Loucy (cell line): ENCODE measurements at regions not wholly inside any gene's neighbourhood (a gene's known extent, or its start where the extent isn't known, plus 50 kb on each side); places are given as distances from the start of the nearest gene placed in this dataset.

Source experiments
- H2AFZ ChIP-seq: fragments of 200-600 bp; sonication (generic); 2 replicates; pipeline ENCODE4 v1.6.0; 2016; ENCODE audit warnings: antibody characterized with exemption, mild to moderate bottlenecking, low read length, moderate library complexity
- H3F3A ChIP-seq: fragments of 200-600 bp; 2 replicates; pipeline ENCODE4 v1.6.0; 2016; ENCODE audit warnings: antibody characterized with exemption, low read depth, mild to moderate bottlenecking
- H3K27me3 ChIP-seq: fragments of 200-600 bp; sonication (generic); 2 replicates; pipeline ENCODE4 v1.6.1; 2014; ENCODE audit warnings: low read length, mild to moderate bottlenecking; ENCODE audit not compliant: insufficient read depth, poor library complexity, severe bottlenecking
- H3K36me3 ChIP-seq: fragments of 200-600 bp; sonication (generic); 2 replicates; pipeline ENCODE4 v1.6.1; 2016; ENCODE audit warnings: low read length; ENCODE audit not compliant: insufficient read depth
- H3K4me1 ChIP-seq: fragments of 200-600 bp; sonication (generic); 2 replicates; pipeline ENCODE4 v1.5.1; 2014; ENCODE audit warnings: low read length, mild to moderate bottlenecking; ENCODE audit not compliant: insufficient read depth, poor library complexity, severe bottlenecking
- H3K4me2 ChIP-seq: fragments of 200-600 bp; sonication (generic); 2 replicates; pipeline ENCODE4 v1.6.0; 2014; ENCODE audit warnings: antibody characterized with exemption, low read length, low read depth, mild to moderate bottlenecking; ENCODE audit not compliant: poor library complexity, severe bottlenecking
- H3K4me3 ChIP-seq: fragments of 200-600 bp; sonication (generic); 2 replicates; pipeline ENCODE4 v1.5.1; 2014; ENCODE audit warnings: low read length, mild to moderate bottlenecking, mixed read lengths; ENCODE audit not compliant: poor library complexity, severe bottlenecking
- H3K79me2 ChIP-seq: fragments of 200-600 bp; sonication (generic); 2 replicates; pipeline ENCODE4 v1.6.1; 2014; ENCODE audit warnings: low read length; ENCODE audit not compliant: insufficient read depth
- H3K9ac ChIP-seq: fragments of 200-600 bp; sonication (generic); 2 replicates; pipeline ENCODE4 v1.6.0; 2014; ENCODE audit warnings: mild to moderate bottlenecking, low read depth, low read length, moderate library complexity; ENCODE audit not compliant: poor library complexity, severe bottlenecking
- H3K9me2 ChIP-seq: fragments of 200-600 bp; sonication (generic); replicated peaks from 2 replicates; pipeline ENCODE4 v1.6.1; 2016; ENCODE audit warnings: low read depth, low read length, mixed read lengths
- H3K9me3 ChIP-seq: fragments of 200-600 bp; sonication (generic); 2 replicates; pipeline ENCODE4 v1.6.1; 2014; ENCODE audit warnings: mild to moderate bottlenecking, antibody characterized with exemption, low read length, low read depth; ENCODE audit not compliant: insufficient read depth
- H4K20me1 ChIP-seq: fragments of 200-600 bp; sonication (generic); 2 replicates; pipeline ENCODE4 v1.6.0; 2014; ENCODE audit warnings: antibody characterized with exemption, low read length, mild to moderate bottlenecking; ENCODE audit not compliant: insufficient read depth, poor library complexity, severe bottlenecking
- EZH2phosphoT487 ChIP-seq: fragments of 200-600 bp; IDR thresholded peaks from 2 replicates; pipeline ENCODE4 v1.6.1; 2018; ENCODE audit warnings: antibody characterized with exemption, mild to moderate bottlenecking, moderate library complexity, borderline replicate concordance
- TF ChIP-seq, protein P1 (sequence below): fragments of 200-600 bp; sonication (generic); conservative IDR thresholded peaks from 2 replicates; pipeline ENCODE4 v1.5.1; 2014; ENCODE audit warnings: mild to moderate bottlenecking, antibody characterized with exemption, low read length

DNA sequence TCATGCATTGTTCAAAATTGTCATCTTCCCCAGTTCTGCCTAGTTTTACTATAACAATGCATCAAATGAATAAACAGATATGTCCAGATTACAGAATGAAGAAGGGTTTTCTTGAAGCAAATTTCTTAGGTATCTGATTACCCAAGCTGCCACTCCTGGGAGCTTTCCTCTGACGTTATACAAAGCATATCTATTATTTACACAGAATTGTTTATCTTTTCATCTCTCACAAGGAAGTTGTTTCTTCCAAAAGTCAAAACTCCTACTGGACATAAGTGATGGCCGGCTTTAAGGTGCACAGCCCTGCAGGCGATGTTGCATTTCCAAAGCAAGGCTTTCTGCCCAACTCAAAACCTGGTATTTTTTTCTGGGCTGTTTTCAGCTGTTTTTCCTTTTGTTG, 73.4 kb upstream of the ANKH start:
- no peaks in the 10 kb centered on the region for H3K79me2 ChIP-seq
- no peaks in the 10 kb centered on the region for H3K27me3 ChIP-seq
- H3K9me2 ChIP-seq: no peaks in the 10 kb centered on the region
- no peaks in the 10 kb centered on the region for H4K20me1 ChIP-seq
- H3K36me3 ChIP-seq: no peaks in the 10 kb centered on the region
- TF ChIP-seq, protein P1, sequence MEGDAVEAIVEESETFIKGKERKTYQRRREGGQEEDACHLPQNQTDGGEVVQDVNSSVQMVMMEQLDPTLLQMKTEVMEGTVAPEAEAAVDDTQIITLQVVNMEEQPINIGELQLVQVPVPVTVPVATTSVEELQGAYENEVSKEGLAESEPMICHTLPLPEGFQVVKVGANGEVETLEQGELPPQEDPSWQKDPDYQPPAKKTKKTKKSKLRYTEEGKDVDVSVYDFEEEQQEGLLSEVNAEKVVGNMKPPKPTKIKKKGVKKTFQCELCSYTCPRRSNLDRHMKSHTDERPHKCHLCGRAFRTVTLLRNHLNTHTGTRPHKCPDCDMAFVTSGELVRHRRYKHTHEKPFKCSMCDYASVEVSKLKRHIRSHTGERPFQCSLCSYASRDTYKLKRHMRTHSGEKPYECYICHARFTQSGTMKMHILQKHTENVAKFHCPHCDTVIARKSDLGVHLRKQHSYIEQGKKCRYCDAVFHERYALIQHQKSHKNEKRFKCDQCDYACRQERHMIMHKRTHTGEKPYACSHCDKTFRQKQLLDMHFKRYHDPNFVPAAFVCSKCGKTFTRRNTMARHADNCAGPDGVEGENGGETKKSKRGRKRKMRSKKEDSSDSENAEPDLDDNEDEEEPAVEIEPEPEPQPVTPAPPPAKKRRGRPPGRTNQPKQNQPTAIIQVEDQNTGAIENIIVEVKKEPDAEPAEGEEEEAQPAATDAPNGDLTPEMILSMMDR: no peak
- TF ChIP-seq EZH2phosphoT487: no peak
- no peaks in the 10 kb centered on the region for H3F3A ChIP-seq
- no peak overlapping the region for H3K4me3 ChIP-seq
- peaks cover 15% of the 10 kb centered on the region for H3K4me1 ChIP-seq
- H3K4me2 ChIP-seq: no peak overlapping the region
- no peak overlapping the region for H3K9ac ChIP-seq
- H2AFZ ChIP-seq: no peak overlapping the region
- H3K9me3 ChIP-seq: no peaks in the 10 kb centered on the region

DNA sequence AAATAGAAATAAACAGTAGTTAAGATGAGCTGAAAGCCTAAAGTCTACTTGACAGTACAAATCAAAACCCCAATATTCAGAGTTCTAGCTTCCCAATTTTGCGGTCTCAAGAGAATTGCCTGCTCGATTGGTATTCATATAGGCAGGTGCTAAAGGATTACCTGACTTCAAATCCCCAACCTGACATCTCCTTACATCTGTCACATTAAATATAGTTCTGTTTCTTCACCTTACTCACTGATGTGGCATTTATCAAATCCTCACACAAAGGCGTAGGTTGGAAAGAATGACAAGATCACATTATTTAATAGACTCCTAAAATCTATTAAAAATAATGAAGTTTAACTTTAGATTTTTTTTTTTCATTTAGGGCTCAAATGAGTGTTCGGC, 72.8 kb upstream of the ANKH start:
- no peaks in the 10 kb centered on the region for H4K20me1 ChIP-seq
- H3F3A ChIP-seq: no peaks in the 10 kb centered on the region
- H3K4me1 ChIP-seq: peaks cover 15% of the 10 kb centered on the region
- no peaks in the 10 kb centered on the region for H3K27me3 ChIP-seq
- H3K9ac ChIP-seq: no peak overlapping the region
- H3K9me3 ChIP-seq: no peaks in the 10 kb centered on the region
- no peaks in the 10 kb centered on the region for H3K36me3 ChIP-seq
- no peak overlapping the region for H2AFZ ChIP-seq
- no peak overlapping the region for H3K4me3 ChIP-seq
- H3K9me2 ChIP-seq: no peaks in the 10 kb centered on the region
- TF ChIP-seq EZH2phosphoT487: no peak
- TF ChIP-seq, protein P1: no peak
- no peaks in the 10 kb centered on the region for H3K79me2 ChIP-seq
- no peak overlapping the region for H3K4me2 ChIP-seq

DNA sequence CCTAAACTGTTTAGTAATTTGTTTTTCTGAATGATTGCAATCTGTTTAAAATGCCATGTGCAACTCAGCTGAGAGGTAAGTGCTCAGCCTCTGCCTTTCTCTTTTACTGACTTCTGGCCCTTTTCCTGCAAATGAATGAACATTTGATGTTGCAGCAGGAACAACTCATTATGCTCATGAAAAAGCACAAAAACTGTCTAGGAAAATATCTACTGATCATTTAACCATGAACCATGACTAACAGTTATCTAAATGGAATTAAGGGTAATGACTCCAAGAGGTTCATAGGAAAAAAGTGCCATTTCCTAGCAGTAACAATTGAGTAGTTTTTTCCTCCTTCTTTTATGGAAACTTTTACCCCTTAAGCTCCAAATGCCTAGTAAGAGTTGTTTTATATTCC, 70.6 kb upstream of the ANKH start:
- H3K9ac ChIP-seq: no peak overlapping the region
- H4K20me1 ChIP-seq: no peaks in the 10 kb centered on the region
- no peaks in the 10 kb centered on the region for H3K79me2 ChIP-seq
- H3K4me3 ChIP-seq: no peak overlapping the region
- no peaks in the 10 kb centered on the region for H3K27me3 ChIP-seq
- H3K4me2 ChIP-seq: no peak overlapping the region
- H3F3A ChIP-seq: no peaks in the 10 kb centered on the region
- no peaks in the 10 kb centered on the region for H3K9me3 ChIP-seq
- TF ChIP-seq, protein P1: no peak
- no peak for TF ChIP-seq EZH2phosphoT487
- H3K9me2 ChIP-seq: no peaks in the 10 kb centered on the region
- H3K4me1 ChIP-seq: peaks cover 12% of the 10 kb centered on the region
- H2AFZ ChIP-seq: no peak overlapping the region
- H3K36me3 ChIP-seq: no peaks in the 10 kb centered on the region
